K562 (cell line): ENCODE measurements at regions not wholly inside any gene's neighbourhood (a gene's known extent, or its start where the extent isn't known, plus 50 kb on each side); places are given as distances from the start of the nearest gene placed in this dataset.

Source experiments
- ARHGAP35 ChIP-seq: fragments of 450-650 bp; IDR thresholded peaks from 2 replicates; pipeline ENCODE4 v1.6.1; 2018; ENCODE audit not compliant: partially characterized antibody
- CHD1 ChIP-seq: fragments of 200-600 bp; sonication (generic); IDR thresholded peaks from one replicate; pipeline ENCODE4 v1.6.1; 2012; ENCODE audit warnings: mild to moderate bottlenecking, moderate library complexity, low read length, inconsistent platforms
- CTCF ChIP-seq, 3 experiments: IDR thresholded peaks in 2 of 3; conservative IDR thresholded peaks in 1 of 3; 2 replicates each; pipeline ENCODE4 v1.5.1; 2011 to 2012; ENCODE audit warnings: low read length in 3 of 3, mild to moderate bottlenecking in 3 of 3, control low read depth in 2 of 3, improper control_type of control experiment in 1 of 3, inconsistent platforms in 1 of 3, low read depth in 1 of 3, mixed read lengths in 1 of 3, moderate library complexity in 1 of 3; ENCODE audit not compliant: insufficient read depth in 2 of 3
- EP300 ChIP-seq: IDR thresholded peaks from 2 replicates; pipeline ENCODE4 v1.6.1; 2012; ENCODE audit warnings: low read length, improper control_type of control experiment
- EZH2 ChIP-seq: IDR thresholded peaks from 2 replicates; pipeline ENCODE4 v1.6.1; 2012; ENCODE audit warnings: low read depth, mild to moderate bottlenecking, inconsistent platforms, low read length, borderline replicate concordance
- MAX ChIP-seq: sonication (generic); formaldehyde crosslinking; IDR thresholded peaks from 2 replicates; pipeline ENCODE4 v1.9.0; 2022; ENCODE audit warnings: mild to moderate bottlenecking, missing genetic modification reagents
- MEF2D ChIP-seq: conservative IDR thresholded peaks from 2 replicates; pipeline ENCODE4 v1.6.1; 2016; ENCODE audit warnings: low read depth, missing genetic modification characterization, missing compliant biosample characterization
- NR2F6 ChIP-seq: fragments of 450-650 bp; formaldehyde crosslinking; IDR thresholded peaks from 2 replicates; pipeline ENCODE4 v1.4.0; 2020; ENCODE audit warnings: mild to moderate bottlenecking
- RFX5 ChIP-seq: IDR thresholded peaks from 2 replicates; pipeline ENCODE4 v1.6.1; 2011; ENCODE audit warnings: low read depth, mild to moderate bottlenecking, improper control_type of control experiment, low read length
- RNF2 ChIP-seq: sonication (generic); IDR thresholded peaks from 2 replicates; pipeline ENCODE4 v1.6.1; 2016
- SP2 ChIP-seq: IDR thresholded peaks from 2 replicates; pipeline ENCODE4 v1.6.1; 2011; ENCODE audit warnings: mild to moderate bottlenecking, low read depth, low read length, moderate library complexity; ENCODE audit not compliant: poor library complexity, severe bottlenecking; ENCODE audit errors: extremely low read depth
- STAT6 ChIP-seq: sonication (generic); formaldehyde crosslinking; IDR thresholded peaks from 2 replicates; pipeline ENCODE4 v1.8.1; 2023; ENCODE audit warnings: mild to moderate bottlenecking, missing genetic modification reagents
- TAF1 ChIP-seq: IDR thresholded peaks from 2 replicates; pipeline ENCODE4 v1.6.1; 2011; ENCODE audit warnings: mild to moderate bottlenecking, low read length, moderate library complexity; ENCODE audit not compliant: insufficient read depth, control insufficient read depth, severe bottlenecking; ENCODE audit errors: extremely low read depth
- TAF9B ChIP-seq: fragments of 450-650 bp; IDR thresholded peaks from 2 replicates; pipeline ENCODE4 v1.6.1; 2018; ENCODE audit warnings: mild to moderate bottlenecking; ENCODE audit not compliant: partially characterized antibody

GRCh38 chr16:5323284-5324141 is 225.9 kb upstream of the EEF2KMT start:
- TF ChIP-seq CHD1: no peak
- no peak for TF ChIP-seq TAF1
- TF ChIP-seq EZH2: no peak
- no peak for TF ChIP-seq CTCF (IDR thresholded peaks at IDR 0.05 in 2 of 3, conservative IDR thresholded peaks at IDR 0.05 in 1 of 3; ENCODE audit: insufficient read depth in 2 of 3, low read depth in 1 of 3, low read length in 3 of 3)
- no peak for TF ChIP-seq MEF2D (tag)
- no peak for TF ChIP-seq STAT6 (CRISPR knock-in tag)
- no peak for TF ChIP-seq TAF9B
- no peak for TF ChIP-seq ARHGAP35
- TF ChIP-seq RFX5: no peak
- no peak for TF ChIP-seq EP300
- no peak for TF ChIP-seq SP2
- TF ChIP-seq RNF2: no peak
- no peak for TF ChIP-seq NR2F6 (CRISPR knock-in tag)
- TF ChIP-seq MAX (CRISPR knock-in tag): no peak
